RCC 7860 (cell line): ENCODE measurements at regions not wholly inside any gene's neighbourhood (a gene's known extent, or its start where the extent isn't known, plus 50 kb on each side); places are given as distances from the start of the nearest gene placed in this dataset.

Experiments used
- DNase-seq: peaks from one replicate; pipeline ENCODE4 v3.0.0-alpha.2; 2015; ENCODE audit warnings: low spot score
- FAIRE-seq: peaks from 2 replicates; lab custom pipeline; 2012; peaks lifted over from hg19 to GRCh38; lab: Jason Lieb, UNC

DNA sequence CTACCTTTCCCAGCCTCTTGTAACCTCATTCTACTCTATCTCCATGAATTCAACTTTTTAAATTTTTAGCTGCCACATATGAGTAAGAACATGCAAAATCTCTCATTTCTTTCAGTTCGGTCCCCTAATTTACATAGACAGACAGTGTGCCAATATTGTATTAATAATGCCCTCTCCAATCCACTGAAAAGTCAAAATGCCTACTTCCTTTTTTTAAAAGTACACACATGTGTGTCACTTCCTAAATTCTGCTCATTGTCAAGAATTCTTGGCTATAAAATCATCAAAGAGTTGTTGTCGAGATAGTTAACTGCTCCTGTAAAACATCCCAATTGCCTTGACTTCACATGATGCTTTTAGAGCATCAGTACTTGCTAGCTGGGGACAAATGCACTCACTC, 84.2 kb upstream of the IL12A start:
- FAIRE-seq (no peak), DNase-seq (no peak)

DNA sequence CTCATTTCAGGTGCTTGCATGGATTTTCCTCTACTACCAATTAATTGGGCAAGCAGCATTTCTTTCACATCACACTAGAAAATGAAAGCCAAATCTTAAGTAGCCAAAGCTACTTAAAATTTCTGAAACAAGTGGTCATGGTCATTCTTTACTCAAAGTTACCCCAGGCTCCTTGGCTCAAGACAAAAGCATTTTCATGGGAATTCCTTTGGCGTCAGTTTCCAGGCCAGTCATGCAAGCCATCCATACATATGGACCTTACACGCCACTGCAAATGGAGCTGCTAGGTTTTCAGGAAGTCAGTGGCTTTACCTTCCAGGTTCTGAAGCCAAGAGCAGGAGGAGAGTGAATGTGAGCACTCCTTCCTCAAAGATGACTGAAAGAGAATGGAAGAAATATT, 83.7 kb upstream of the IL12A start:
- DNase-seq (no peak), FAIRE-seq (no peak)

DNA sequence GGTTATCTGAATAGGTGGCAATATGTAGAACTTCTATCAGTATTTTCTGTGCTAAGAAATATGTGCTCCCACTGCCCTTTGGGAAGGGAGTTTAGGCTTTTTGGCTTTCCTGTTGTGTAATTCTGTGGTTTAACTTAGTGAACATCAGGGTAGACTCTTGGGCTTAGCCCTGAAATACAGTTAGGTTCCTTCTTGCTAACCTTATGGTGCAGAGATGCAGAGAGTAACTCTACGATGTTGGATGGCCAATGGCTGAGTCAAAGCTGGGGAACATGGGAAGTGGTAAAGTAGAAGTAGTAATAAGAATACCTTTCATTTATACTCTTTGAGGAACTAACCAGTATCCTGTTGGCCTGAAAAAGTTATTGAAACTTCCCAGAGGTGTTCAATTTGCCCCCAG, 80.8 kb upstream of the IL12A start:
- FAIRE-seq, result no peak
- DNase-seq, result no peak

DNA sequence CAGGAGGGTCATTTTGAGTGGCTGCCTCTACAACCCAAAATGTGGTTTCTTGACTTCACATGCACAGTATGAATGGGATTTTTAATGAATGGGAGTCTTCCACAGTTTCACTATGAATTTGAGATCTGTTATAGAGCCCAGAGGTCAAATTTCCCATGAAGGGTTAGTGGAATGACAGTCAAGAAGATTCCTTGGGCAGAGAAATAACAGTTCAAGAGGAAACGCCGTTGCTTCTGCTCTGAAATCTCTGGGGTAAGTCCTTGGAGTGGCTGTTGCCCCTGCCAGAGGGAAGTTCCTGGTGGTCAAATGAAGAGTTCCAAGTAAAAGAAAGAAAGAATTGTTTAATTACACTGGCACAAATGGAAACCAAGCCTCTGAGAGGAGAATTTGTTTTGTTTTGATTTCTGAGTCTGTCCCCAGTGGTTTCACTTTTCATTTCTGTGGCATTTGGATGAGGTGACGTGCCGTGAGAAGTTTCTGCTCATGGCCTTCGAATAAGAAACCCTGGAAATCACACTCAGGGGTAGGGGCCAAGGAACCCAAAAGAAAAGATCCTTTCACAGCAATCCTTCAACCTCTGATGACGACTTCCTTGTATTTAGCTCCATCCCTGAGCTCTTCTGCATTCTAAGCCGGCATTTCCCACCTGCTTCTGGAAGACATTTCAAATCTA, 77.5 kb upstream of the IL12A start:
- FAIRE-seq, result no peak
- no peak for DNase-seq

DNA sequence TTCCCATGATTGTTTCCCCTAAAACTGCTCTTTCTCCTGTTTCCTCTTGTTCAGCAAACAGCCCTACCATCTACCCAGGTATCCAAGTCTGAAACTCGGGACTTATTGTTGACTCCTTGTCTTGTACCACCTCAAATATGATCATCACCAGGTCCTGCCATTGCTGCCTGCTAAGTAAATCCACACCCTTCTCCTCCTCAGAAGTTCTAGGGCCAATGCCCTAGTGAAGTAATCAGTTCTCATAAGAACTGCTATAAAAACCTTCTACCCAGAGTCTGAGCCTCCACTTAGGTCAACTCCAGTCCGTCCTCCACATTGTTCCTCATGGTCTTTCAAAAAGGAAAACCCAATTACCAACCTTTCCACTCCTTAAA, 77.0 kb upstream of the IL12A start:
- DNase-seq (no peak), FAIRE-seq (no peak)

DNA sequence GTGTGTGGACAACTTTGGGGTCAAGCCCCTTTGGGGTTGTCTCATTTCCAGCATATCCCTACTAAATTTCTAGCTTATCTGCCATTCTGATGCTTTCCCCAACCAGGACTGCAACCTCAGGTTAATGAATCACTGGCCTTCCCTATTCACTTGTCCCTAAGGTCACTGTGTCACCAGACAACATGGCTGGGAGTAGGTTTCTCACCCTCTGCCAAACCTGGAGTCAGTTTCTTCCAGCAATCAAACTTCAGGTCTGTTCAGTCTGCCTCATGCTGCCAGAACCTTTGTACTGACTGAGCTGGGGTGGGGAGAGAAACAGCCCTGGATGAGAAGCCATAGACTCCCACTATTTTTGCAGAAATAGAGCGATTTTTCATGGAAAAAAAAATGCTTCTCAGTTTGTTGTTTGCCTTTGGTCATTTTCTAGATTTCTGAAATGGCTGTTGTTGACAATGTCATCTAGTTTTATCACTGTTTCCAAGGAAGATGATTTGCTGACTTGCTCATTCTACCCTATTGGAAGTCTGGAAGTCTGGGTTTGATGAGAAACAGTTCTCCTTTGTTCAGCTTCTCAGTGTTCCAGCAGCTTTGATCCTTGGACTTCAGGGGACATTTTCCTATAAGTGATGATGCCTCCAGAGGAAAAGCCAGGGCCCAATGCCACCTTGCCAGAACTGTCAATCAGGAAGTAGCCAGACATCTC, 74.8 kb upstream of the IL12A start:
- DNase-seq (peak; percentile 22), FAIRE-seq (peak; percentile 31)

DNA sequence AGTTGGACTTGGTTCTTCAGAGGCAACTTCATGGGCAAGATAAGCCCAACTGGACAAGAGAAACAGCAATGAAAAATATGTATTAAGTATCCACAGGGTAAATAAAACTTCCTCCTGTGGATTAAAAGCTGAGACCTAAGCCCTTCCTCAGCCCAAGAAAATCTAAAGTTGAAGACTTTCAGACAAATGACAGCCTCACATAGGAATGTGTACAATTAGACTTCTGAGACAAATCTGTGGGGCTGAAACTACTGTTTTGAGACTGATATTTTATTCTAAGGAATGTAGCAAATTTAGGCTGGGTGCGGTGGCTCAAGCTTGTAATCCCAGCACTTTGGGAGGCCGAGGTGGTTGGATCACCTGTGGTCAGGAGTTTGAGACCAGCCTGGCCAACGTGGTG, 74.2 kb upstream of the IL12A start:
- no peak for FAIRE-seq
- DNase-seq, result no peak

DNA sequence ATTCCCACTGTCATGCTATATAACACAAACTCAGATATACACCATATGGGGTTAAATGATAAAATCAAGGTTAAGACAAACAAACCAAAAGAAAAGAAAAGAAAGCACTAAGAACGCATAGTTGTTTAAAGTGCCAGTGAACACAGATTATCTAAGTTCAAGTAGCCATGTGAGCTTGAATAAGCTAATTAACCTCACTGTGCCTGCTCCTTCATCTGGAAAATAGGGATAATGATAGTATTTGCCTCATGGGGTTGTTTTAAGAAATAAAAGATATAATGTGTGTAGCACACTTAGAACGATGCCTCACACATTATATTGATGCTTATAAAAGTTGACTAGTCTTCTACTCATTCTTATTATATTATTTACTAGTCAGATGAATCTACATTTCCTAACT, 72.6 kb upstream of the IL12A start:
- FAIRE-seq (no peak), DNase-seq (no peak)

DNA sequence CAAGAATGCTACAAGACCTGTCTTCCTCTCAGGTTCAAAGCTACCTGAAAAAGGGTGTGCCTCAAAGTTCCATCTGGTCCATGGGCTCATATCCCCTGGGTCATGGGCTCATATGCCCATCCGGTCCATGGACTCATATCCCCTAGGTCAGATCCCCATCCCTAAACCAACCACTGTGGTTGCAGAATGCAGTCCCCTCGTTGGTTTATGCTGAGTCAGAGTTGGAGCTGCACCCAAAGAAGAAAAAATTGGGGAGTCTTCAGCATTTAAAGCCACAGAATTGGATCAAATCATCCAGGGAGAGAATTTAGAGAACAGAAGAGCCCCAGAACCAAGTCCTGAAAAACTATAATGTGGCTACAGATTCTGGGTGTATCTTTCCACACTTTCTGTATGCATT, 71.5 kb upstream of the IL12A start:
- no peak for DNase-seq
- FAIRE-seq, result no peak

DNA sequence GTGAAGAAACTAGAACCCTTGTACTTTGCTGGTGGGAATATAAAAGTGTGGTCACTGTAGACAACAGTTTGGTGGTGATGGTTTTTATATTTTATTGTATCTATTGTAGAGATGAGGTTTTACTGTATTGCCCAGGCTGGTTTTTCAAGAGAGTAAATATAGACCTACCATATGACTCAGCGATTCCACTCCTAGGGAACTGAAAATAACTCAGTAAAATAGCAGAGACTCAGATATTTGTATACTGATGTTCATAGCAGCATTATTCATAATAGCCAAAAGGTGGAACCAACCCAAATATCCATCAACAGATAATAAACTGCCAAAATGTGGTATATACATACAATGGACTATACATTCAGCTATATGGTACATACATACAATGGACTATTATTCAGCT, 68.8 kb upstream of the IL12A start:
- FAIRE-seq, result no peak
- DNase-seq, result peak; percentile 14

DNA sequence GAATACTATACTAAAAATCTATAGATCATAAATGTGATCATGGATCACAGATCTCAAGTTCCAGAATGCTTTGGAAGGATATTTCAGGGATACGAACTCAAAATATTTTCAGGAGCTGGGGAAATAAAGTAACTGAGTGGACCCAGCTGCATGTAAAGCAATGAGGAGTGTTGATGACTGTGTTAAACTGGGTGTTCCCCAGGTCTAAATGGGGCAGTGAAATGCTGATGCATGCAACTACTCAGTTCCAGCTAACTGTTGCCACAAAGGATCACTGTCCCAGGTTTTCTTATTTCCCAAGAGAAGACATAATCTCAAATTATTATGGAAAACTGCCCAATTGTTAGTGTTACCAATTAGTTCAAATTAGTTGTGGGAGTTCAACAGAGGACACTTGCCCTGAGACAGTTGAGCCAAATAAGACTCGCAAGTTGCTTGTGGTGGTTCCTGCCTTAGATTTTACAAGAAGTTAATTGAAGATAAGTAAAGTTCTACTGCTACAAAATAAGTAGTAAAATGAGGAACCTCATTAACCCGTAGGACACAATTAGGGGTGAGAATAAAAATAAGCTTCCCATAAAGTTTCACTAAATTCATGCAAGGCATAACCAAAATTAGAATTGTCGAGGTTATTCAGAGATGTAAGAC, 66.3 kb upstream of the IL12A start:
- no peak for DNase-seq
- FAIRE-seq, result no peak

DNA sequence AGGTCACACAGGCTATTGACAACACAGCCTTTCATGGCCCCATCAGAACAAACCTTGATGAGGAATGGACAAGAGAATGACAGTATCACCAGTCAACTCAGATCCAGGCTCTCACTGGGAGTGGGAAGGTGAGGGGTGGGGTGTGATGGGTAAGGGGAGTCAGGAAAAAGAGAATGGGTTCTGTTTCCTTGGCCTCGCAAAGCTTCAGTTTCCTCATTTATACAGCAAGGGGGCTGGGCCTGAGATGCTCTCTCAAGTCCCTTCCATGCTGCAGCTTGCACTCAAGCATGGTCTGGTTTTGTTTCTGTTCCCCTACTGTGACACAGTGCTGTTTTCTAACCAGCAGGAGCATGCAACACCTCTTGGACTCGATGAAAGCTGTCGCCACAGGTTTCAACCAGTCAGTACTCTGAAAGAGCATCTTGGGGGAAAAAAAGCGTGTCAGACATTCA, 65.7 kb upstream of the IL12A start:
- FAIRE-seq, result no peak

DNA sequence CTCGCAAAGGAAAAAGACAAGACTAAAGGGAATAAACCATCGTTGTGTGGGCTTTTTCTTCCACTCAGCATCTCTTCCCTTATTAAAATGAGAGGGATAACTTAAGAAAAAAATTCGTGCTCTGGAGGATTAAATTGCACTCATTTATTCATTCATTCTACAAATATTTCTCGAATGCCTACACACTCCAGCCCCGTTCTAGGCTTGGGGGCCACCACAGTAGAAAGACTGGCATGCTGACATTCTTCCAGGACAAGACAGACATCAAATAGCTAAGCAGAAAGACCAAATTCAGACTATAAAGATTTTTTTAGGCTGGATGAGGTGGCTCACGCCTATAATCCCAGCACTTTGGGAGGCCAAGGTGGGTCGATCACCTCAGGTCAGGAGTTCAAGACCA, 65.3 kb upstream of the IL12A start:
- no peak for FAIRE-seq
- no peak for DNase-seq

More for the DNA sequence above, 65.7 kb upstream of the IL12A start:
- DNase-seq, result no peak

DNA sequence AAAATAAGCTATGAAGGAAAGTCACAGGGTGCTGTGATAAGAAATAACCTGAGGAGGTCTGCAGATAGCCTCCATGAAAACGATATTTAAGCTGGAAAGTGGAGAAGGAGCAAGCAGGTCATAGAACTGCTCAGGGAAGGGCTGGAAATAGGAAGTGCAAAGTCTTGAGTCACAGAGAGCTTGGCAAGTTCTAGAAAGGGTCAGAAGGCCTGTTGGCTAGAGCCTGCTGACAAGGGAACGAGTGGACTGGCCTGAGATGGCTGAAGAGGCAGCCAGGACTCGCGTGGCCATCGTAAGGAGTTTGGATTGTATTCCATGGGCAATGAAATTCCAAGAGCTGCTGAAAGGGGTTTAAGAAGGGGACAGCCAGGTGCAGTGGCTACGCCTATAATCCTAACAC, 64.7 kb upstream of the IL12A start:
- FAIRE-seq, result no peak
- DNase-seq, result no peak

DNA sequence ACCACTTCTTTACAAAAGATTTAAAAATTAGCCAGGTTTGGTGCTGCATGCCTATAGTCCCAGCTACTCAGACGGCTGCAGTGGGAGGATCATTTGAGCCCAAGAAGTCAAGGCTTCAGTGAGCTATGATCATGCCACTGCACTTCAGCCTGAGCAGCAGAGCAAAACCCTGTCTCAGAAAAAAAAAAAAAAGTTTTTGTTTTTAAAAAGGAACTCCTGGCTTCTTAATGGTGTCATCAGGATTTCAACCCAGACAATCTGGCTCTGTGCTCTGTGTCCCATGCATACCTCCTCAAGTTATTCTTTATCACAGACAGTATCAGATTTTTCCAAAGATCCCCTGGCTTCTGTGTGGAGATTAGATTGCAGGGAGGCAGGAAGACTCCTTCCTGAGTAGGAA, 64.2 kb upstream of the IL12A start:
- no peak for DNase-seq
- FAIRE-seq, result no peak

DNA sequence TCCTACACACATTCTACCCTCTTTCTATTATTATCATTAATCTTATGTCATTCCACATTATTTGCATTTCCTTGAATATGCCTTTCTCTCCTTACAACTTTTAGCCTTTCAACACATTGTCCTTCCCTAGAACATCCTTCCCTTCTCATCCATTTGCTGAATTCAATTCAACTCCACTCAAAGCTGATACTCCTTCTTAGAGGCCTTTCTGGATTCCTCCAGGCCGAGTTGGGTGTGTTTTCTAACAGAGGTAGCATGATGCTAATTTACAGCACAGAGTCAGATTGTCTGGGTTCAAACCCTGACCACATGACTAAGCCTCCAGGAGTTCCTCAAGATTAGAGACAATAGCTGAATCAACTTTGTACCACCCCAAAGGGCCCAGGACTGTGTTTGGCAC, 63.4 kb upstream of the IL12A start:
- FAIRE-seq (no peak), DNase-seq (no peak)

DNA sequence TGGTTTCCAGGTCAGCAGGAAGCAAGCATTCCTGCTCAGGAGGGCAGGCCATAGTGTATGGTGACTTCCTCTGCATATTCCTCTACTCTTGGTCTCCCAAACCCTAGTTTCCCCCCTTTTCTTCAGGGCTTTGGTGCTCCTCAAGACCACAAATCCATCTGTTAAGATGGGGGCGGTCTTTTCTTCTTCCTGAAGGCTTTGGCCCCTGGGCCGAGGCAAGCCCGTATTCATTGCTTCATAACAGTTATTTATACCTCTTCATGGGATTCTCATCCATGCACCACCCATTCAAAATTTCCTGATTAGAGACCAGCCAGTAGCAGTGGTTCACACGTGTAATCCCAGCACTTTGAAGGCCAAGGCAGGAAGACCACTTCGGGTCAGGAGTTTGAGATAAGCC, 62.1 kb upstream of the IL12A start:
- DNase-seq (no peak), FAIRE-seq (no peak)

DNA sequence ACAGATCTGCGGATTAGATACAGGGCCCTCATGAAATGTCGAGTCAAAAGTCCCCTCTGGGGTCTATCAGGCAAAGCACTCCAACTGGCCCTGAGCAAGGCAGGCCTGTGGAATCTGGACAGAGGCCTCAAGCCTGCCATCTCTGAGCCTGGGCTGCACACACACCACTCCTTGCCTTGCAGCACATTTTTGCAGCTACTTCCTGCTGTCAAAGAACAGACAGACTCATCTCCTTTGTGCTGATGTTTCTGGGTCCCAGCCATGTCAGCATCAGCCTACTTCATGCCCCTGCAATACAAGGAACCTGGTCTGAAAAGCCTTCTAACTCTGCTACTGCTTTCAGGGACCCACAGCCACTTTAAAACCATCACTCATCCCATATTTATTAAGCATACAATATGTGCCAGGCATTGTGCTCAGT, 60.6 kb upstream of the IL12A start:
- peak; percentile 38 for DNase-seq
- no peak for FAIRE-seq

DNA sequence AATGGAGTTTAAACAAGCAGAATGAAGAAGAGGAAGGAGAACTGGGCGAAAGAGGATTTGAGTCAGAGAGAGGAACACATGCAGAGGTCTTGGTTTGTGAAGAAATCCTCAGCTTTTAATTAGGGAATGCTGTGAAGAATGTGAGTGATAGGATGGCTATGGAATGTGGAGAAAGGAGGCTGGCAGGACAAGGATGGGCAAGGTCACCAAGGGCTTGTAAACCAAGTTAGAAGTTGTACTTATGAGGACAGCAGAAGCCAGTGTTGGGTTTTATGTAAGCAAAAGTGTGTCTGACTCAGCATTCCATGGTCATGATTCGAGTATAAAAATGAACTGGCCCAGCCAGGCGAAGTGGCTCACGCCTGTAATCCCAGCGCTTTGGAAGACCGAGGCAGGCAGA, 60.0 kb upstream of the IL12A start:
- FAIRE-seq (peak; percentile 95), DNase-seq (peak; percentile 100)

DNA sequence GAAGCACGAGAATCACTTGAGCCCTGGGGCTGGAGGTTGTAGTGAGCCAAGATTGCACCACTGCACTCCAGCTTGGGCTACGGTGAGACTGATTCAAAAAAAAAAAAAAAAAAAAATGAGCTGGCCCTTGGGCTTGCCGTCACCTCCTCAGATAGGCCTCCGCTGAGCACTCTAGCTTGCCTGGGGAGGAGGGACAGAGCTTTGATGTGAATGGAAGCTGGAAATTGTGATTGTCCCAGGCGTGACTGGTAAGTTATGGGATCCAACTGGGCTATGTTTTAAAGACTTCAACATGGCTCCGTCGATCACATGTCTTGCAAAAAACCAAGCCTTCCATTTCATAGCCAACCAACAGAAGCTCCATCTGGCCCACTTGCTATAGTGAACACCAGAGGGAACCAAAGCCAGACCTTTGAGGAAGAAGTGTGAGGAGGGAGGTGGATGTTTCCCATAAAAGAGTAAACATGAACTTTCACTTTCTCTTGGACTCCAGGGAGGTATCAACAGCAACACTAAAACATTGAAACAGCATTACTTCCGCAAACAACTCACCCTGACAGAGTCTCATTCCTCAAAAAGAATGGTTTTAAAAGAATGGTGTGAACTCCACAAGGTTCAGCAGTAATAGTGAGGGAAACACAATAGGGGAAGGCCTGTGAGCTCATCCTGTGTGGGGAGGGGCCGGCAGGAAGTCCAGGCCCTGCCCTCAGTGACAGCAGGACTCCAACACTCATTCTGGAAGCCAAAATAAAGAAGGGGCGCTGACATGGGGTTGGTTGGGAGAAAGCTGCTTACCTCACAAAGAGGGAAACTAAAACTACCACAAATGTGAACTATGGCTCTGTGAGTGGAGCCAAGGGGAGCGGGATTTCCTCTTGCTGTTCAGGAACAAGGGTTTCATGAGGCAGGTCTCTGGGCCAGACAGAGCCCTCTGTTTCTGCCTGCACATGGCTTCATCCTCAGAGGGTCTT, 59.2 kb upstream of the IL12A start:
- peak; percentile 77 for DNase-seq
- no peak for FAIRE-seq

DNA sequence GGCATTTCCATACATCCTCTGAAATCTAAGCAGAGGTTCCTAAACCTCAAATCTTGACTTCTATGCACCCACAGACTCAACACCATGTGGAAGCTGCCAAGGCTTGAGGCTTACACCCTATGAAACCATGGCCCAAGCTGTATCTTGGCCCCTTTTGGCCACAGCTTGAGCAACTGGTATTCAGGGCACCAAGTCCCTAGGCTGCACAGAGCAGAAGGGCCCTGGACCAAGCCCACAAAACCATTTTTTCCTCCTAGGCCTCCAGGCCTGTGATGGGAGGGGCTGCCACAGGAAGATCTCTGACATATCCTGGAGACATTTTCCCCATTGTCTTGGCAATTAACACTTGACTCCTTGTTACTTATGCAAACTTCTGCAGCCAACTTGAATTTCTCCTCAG, 54.4 kb upstream of the IL12A start:
- no peak for FAIRE-seq
- DNase-seq, result no peak
